HUDEP-2 (cell line): ENCODE measurements at regions not wholly inside any gene's neighbourhood (a gene's known extent, or its start where the extent isn't known, plus 50 kb on each side); places are given as distances from the start of the nearest gene placed in this dataset.

ENCODE experiments used
- DNase-seq, 76 experiments: peaks; one replicate each; lab custom pipeline; 2025; ENCODE audit not compliant: unreplicated experiment in 76 of 76; lab: John Stamatoyannopoulos, UW

DNA sequence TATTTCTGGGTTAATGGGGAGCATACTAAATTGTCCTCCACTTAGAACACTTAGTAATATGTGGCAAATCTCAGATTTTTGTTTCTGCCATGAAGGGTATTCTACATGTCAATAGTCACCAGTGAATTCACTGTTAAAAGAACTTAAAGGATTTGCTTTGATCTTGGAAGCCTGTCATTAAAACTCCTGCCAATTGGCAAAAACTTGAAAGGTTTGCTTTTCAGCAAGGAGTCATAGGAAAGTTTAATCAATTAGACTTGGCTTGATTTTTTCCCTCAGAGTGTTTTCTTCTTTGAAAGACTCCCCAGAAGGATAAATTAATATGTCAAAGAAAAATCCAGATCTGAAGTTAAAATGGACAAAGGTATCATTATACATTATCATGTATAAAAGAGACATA lies 671.9 kb upstream of the PKDCC start:
- DNase-seq = no peak

DNA sequence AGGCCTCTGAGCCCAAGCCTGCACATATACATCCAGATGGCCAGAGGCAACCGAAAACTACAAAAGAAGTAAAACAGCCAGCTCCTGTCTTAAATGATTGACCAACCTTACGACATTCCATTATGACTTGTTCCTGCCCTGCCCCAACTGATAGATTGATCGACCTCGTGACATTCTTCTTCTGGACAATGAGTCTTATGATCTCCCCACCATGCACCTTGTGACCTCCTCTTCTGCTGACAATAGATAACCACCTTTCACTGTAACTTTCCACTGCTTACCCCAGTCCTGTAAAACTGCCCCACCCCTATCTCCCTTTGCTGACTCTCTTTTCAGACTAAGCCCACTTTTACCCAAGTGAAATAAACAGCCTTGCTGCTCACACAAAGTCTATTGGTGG lies 670.0 kb upstream of the PKDCC start:
- DNase-seq = peak in 72 of 76 experiments; percentile 5 to 95 (median 57)

DNA sequence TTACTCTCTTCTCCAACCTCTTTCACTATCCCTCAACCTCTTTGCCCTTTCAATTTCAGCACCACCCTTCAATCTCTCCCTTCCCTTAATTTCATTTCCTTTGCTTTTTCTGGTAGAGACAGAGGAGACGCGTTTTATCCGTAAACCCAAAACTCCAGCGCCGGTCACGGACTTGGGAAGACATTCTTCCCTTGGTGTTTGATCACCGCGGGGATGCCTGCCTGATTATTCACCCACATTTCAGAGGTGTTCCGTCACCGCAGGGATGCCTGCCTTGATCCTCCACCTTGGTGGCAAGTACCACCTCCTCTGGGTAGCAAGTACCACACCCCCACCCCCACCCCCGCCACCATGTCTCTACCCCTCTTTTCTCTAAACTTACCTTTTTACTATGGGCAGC lies 669.4 kb upstream of the PKDCC start:
- DNase-seq = no peak

DNA sequence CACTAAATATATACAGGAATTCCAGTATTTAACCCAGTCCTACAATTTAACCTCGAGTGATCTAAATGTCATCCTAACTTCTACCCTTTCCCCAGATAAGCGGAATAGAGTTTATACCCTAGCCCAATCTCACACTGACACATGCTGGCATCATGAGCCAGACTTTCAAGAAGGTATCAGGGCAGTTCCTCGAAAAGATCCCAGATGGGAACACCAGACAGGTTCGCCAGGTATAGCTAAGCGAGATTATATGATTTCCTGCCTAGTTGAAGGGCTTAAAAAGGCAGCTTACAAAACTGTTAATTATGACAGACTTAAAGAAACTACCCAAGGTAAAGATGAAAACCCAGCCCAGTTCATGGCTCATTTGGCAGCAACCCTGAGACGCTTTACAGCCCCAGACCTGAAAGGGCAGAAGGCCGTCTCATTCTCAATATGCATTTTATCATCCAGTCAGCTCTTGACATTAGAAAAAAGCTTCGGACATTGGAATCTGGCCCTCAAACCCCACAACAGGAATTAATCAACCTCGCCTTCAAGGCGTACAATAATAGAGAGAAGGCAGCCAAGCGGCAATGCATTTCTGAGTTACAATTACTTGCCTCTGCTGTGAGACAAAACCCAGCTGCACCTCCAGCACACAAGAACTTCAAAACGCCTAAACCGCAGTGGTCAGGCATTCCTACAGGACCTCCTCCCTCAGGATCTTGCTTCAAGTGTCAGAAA lies 668.2 kb upstream of the PKDCC start:
- no peak for DNase-seq

DNA sequence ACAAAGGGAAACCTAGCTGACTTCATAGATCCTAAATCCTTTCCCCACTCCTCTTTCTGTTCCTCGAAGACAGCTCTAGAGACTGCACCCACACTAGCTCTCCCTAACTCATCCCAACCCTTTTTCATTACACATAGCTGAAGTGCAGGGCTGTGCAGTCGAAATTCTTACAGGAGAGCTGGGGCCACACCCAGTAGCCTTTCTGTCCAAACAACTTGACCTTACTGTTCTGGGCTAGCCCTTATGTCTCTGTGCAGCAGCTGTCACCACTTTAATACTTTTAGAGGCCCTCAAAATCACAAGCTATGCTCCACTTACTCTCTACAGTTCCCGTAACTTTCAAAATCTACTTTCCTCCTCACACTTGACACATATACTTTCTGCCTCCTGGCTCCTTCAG lies 666.1 kb upstream of the PKDCC start:
- no peak for DNase-seq

DNA sequence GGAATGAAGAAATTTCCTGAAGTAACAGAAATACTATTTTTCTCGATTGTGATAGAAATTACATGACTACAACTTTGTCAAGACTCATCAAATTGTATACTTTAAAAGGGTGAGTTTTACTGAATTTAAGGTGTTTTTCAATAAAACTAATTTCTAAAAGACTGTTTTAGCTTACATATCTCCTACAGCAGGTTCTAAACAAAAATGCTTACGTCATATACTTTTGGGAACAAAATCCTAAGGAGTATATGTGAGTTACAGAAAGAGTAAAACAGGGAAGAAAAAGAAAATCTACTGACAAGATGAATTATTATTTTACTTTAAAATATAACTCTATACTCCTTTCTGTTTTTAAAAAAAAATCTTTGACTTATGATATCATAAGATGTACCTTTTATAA lies 660.3 kb upstream of the PKDCC start:
- no peak for DNase-seq

DNA sequence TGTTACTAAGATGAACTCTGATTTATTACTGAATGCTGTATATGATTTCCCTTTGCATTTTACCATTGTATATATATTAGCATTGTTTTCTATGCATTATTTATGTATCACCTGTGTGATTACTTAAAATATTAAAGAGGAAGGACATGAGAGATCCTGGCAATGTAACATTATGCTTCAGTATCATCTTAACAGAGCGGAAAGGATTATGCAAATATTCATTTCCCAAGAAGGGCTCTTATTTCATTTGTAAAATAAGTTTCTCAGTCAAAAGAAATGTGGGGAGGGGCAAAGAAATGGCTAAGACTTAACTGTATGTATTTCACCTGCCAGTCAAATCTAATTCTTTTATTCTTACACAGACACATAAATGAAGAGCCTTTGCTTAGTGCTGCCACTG lies 654.2 kb upstream of the PKDCC start:
- no peak for DNase-seq

DNA sequence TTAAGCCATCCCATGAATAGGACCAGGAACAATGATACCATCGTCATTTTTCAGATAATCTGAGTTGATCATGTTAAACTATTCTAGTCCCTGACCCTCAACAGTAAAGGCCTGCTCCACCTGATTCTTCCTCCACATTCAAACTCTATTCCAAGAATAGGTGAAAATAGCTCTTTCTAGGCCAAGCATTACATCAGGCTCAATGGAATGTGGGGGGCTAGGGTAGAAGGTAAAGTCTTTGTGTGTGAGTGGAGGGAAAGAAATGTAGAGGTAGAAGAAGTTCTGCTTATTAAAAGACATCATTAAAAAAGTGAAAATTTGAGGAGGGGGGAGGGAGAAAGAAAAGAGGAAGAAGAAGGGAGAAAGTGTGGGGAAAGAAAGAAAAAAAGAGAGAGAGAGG lies 653.3 kb upstream of the PKDCC start:
- DNase-seq = no peak

DNA sequence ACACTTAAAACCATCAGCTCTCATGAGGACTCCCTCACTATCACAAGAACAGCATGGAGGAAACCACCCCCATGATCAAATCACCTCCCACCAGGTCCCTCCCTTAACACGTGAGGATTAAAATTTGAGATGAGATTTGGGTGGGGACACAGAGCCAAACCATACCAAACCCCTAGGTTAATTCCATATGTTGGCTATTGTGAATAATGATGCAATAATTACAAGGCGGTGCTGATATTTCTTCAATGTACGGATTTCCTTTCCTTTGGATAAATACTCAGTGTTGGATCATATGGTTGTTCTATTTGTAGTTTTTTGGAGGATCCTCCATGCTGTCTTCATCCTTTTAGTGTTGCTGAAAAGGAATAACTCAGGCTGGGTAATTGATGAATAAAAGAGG lies 652.1 kb upstream of the PKDCC start:
- no peak for DNase-seq

DNA sequence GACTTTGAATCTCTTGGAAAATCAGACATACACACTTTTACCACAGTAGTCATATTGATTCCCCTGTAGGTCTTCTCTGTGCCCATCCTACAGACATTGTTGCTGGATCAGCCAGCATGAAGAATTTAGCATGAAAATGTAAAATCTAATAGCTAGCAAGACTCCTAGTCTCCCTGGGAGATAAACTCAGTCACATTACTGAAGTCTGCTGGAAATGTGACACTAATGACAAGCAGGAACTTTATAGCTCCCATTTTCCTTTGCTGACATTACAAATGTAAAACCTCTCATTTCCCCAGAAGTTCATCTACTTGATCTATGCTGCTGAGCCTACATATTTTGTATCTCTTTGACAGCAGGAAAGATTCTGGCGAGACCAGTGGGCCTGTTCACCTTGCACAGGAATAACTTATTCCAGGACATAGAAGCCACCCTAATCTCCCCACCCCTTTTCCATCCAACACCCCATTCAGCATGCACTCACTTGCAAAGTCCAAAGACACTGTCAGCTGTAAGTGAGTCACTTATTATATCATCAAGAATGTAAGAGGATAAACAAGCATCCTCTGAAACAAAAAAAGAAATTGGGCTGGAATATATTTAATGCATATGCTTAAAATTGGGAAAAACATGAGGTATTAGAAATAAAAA lies 648.3 kb upstream of the PKDCC start:
- DNase-seq = no peak

DNA sequence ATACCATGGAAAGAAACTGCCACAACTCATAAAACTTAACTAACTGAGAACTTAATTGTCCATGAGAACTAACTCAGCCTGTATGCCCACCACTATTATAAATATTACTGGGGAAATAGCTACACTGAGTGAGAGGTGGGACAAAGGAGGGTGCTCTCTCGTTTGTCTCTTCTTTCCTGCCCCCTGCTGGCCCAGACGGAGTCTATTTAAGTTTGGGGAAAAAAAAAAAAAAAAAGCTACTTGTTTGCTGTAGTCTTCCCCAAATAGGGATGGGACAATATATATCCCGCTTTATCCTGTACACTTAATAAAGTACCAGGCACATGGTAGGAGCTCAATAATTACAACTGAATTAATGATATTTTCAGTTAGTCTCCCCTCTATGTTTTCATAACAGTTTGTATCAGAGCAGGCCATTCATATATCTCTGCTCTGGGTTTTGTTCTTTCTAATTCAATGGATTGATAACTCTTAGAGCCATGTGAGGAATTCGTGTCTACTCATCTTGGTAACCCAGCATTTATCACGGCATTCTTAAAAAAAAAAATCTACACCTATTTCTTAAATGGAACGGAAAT lies 647.6 kb upstream of the PKDCC start:
- DNase-seq = peak in 27 of 76 experiments; percentile 1 to 42 (median 21)

DNA sequence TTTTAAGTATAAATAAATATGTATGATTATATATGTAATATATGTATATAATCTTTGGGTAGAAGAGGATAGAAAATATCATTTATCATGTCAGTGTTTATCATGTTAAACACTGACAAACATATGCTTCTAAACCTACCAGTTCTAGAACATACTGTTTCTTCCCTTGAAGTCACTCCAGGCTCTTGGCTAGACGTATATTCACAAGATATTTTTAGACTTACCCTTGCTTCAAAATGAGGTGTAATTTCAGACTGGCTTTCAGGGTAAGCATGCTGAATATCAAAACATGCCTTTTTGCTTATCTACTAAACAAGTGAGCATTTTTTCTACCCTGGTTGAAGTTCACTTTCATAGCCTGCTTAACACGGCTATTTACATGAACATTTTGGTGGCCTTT lies 642.4 kb upstream of the PKDCC start:
- no peak for DNase-seq

DNA sequence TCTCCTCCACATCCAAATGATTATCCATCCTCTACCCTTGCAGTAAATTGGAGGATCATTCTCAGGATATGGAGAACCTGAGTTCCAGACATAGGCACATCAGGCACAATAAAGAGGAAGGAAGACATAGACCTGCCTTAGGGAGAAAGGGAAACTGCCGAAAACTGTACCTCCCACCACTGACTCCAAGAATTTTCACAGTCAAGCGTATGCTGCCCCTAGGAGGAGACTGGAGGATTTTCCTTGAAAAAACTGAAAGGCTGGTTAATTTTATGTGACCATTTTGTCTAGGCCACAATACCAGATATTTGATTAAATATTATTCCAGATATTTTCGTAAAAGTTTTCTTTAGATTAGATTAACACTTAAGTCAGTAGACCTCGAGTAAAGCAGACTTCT lies 638.5 kb upstream of the PKDCC start:
- DNase-seq = no peak

DNA sequence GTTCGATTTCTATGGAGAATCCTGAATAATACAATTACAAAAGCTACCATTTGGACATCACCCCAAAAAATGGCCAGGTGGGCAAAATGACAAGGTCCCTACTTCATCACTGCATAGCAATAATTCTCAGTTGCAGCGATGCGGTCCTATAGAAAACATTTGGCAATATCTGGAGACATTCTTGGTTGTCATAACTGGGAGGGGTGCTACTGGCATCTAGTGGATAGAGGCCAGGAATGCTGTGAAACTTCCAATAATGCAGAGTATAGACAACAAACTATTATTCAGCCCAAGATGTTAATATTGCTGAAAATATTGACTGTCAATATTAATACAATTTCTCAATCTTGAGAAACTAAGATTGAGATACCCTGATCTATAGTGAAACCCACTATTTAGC lies 637.8 kb upstream of the PKDCC start:
- peak in 1 of 76 experiments; percentile 1 for DNase-seq

DNA sequence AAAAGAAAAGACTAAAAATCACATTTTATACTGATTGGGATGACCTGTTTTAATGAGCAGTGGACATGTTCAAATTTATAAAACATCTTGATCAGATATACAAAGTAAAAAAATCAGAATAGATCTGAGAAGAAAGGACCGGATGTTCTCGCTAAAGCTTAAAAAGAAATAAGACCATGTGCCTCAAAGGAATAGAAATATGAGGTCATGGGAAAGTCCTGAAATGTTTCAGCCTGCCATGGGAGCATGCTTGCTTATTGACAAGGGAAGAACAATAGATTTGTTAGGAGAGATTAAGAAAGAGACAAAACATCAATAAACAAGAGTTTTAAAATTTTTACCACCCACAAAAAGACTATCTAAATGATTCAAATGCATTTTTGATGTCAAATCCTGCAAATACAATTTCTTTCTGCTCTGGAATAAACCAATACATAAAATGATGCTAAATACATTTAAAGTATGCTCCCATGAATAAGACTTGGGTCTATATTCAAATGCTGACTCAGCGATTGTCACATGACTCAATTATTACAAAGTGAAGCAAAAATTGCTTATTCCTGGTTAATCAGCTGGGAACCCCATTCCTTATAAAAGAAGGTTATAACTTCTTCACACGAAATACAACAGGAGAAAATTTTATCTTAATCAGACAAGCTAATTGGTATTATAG lies 633.9 kb upstream of the PKDCC start:
- peak in 1 of 76 experiments; percentile 0 for DNase-seq

DNA sequence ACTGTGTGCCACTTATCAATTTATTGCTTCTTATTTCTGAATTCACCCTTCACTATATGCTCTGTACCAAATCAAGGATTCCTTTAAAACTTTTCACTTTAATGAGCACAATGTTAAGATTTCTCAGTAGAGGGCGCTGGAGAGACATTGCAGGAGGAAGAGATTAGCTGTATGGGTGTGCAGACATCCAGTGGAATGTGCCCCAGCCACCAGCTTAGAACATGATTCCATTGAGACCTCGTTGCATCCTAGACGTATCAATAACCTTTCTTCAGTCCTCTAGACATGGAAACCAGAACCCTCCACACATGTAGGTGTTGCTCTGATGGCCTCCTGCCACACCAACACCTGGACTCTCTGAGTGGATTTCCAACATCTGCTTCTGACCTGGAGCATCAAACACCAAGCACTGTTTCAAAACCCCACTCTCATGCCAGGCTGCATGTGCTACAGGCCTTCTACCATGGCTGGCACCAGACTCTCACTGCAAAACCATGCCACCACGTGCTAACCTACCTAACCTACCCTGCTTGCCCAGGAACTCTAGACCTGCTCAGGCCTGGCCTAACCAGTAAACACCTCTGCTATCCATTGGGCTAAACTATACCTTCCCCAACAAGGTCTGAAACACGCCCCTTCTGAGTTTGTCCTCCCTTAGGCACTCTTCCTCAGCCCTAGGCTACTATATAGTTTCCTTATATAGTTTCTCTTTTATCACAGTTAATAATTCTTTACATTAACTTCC lies 633.2 kb upstream of the PKDCC start:
- DNase-seq = peak in 27 of 76 experiments; percentile 2 to 61 (median 25)

DNA sequence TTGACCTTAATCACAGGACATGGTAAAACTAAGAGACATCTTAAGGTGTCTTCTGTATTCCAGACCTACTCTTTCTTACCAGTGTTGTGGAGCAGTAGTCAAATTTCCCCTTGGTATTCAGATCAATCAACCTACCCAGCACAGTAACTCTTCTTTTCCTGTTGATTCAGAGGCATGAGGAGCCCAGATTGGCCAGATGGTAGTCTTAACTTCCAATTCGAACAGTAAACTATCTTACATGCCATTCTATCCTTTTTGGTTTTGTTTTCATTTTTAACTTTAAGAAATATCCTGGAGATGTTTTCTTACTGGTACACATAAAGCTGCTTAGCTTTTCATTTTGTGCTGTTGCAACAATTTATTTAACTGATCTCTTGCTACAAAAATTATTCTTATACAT lies 630.3 kb upstream of the PKDCC start:
- no peak for DNase-seq

DNA sequence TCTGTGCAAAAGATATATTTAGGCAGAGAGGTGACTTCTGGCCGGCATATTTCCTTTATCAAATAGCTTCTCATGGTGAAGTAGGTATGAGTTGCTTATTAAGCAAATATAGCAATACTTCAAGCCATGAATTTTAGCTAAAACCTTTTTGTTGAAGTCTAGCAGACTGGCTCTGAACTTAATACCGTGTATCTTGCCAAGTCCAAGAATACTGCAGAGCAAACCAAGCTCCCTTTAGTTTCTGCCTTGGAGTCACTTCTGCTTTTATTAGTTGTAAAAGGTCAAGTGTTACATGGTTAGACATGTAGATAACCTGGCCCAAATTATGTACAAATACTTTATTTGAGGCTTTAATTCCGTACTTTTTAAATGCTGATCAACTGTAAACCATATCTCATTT lies 627.6 kb upstream of the PKDCC start:
- DNase-seq = no peak

DNA sequence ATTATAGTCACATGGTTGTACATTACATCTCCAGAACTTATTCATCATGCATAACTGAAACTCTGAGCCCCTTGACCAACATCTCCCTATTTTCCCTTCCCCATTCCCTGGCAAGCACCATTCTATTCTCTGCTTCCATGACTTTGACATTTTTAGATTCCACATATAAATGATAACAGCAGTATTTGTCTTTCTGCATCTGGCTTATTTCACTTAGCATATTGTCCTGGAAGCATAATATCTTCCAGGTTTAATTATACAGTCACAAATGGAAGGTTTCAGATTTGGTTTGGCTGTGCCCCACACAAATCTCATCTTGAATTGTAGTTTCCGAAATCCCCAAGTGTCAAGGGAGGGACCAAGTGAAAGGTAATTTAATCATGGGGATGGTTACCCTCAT lies 626.9 kb upstream of the PKDCC start:
- DNase-seq = no peak

DNA sequence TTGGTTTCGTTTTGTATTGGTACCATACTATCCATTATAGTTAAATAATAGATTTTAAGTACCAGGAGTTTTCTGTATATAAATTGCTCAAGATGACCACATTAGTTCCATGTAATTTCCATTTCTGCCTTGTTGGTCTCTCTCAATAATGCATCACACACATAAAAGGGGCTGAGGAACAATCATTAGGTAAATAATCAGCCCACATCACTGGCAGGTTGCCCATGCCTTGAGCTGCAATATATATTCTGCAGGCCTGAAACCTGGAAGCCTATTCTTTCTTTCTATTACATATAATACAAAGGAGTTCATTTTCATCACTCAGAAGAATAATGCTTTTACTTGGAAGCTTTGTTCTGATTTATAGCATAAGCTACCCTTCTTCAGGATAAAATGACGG lies 616.1 kb upstream of the PKDCC start:
- DNase-seq = no peak

DNA sequence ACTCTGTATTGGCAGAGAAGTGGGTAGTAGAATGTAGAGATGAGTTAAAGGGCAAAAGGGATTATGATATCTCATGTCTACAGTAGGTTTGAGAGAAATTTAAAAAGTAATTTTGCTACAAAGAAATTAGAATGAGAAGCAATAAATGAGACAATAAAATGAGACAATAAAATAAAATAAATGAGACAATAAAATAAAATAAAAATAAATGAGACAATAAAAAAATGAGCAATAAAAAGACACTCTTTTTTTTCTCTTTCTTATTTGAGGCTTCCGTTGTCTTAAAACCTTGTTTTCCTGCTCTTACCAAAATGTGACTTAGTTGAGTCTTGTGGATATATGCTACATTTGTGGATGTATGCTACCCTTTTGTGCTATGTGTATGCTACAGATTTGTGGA lies 615.4 kb upstream of the PKDCC start:
- DNase-seq = no peak
